Right hindlimb (tissue), 1 donor: ENCODE measurements at regions not wholly inside any gene's neighbourhood (a gene's known extent, or its start where the extent isn't known, plus 50 kb on each side); places are given as distances from the start of the nearest gene placed in this dataset.

Experiments used
- DNase-seq: peaks from one replicate; pipeline ENCODE4 v3.0.0-alpha.2; 2018

DNA sequence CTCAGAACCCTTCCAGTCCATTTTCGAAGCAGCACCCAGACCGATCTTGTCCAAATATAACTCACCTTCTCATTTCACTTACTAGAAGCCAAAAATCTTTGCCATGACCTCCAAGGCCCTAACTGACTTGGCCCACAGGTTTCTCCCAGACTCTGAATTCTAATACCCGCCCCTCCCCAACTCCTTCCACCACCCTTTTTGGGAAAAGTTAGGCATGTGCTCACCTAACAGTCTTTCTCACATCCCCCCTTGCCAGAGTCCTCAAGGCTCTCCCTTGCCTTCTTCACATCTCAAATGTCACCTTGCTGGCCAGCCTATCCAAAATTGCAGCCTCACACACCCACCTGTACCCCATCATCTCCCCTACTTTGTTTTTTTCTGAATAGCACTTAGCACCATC is 369.3 kb downstream of the NXPE2 start:
- no peak for DNase-seq

DNA sequence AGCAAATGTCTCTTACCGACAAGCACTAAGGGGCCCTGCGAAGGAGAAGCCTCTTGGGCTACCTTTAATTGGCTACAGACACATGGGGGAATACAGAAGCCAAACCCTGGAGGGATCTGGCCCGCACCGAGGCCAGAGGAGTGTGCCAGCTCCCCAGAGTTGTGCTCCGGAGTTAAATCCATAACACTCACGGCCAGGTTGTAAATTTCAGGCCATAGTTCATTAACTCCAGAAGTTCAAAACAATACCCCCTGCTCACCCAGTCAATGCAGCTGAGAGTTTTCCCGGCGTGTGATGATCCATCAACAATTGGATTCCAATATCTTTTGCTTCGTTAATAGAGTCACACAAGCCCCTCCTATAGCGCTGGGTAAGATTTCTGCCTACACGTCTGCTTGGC is 371.5 kb downstream of the NXPE2 start:
- no peak for DNase-seq

DNA sequence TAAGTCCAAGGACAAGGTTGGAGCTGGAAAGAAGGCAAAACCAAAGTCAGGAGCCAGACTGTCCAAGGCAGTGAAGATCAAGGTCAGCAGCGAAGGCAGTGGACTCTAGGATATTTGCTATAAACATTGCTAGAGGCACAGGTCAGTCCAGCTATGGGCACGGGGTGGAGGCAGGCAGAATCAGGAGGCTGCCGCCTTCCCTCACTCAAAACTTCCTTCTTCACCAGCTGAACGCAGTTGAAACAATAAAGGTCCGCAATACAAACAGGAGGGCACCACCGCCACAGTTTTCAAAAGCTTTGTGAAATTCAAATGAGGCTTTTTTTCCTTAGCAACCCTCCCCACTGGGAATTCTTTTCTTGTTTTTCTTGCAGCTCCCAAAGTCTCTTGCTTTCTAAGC is 372.4 kb downstream of the NXPE2 start:
- DNase-seq: no peak

DNA sequence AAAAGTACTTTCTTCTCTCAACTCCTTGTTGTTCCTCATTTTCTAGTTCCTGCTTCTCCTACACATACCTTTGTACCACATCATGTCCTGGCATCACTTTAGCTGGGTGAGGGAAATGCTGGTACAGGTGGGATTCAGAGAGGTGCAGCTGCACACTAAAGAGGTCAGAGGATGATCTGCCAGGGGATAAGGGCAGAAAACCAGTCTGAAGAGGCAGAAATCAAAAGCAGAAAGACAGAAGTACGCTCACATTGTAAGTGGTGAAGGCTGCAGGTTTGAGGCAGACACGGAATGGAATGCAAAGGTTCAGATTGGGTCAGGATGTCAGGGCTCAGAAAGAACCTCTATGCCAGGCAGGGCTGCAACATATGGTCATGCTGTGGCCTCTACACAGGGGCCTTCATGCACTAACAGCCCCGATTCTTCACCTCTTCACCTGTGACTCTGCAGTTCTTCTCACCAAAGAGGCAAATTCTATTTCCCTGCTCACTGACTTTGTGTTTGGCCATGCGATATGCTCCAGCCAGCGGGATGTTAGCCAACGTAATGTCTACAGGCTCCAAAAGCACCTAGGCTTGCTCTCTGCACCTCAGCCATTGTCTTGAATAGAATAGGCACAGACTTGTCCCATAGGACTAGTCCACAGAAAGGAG is 373.7 kb downstream of the NXPE2 start:
- no peak for DNase-seq

DNA sequence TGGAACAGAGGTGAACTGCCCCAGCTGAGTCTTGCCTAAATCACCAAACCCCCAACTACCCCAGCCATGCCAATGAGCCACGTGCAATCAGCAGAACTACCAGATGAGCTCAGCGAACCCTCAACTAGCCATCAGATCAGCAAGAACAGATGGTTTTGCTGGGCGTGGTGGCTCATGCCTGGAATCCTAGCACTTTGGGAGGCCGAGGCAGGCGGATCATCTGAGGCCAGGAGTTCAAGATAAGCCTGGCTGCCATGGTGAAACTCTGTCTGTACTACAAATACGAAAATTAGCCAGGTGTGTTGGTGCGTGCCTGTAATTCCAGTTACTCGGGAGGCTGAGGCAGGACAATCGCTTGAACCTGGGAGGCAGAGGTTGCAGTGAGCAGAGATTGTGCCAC is 374.3 kb downstream of the NXPE2 start:
- no peak for DNase-seq

GRCh38 chr11:115054570-115055538 is 376.5 kb downstream of the NXPE2 start:
- DNase-seq: no peak

GRCh38 chr11:115056514-115056913 is 378.2 kb downstream of the NXPE2 start:
- DNase-seq: no peak

GRCh38 chr11:115060840-115061239 is 382.5 kb downstream of the NXPE2 start:
- peak; percentile 34 for DNase-seq

- no peak for DNase-seq
Observed at GRCh38 chr11:115065314-115065713, 387.0 kb downstream of the NXPE2 start.

GRCh38 chr11:115065830-115066664 is 387.7 kb downstream of the NXPE2 start:
- DNase-seq: no peak

DNA sequence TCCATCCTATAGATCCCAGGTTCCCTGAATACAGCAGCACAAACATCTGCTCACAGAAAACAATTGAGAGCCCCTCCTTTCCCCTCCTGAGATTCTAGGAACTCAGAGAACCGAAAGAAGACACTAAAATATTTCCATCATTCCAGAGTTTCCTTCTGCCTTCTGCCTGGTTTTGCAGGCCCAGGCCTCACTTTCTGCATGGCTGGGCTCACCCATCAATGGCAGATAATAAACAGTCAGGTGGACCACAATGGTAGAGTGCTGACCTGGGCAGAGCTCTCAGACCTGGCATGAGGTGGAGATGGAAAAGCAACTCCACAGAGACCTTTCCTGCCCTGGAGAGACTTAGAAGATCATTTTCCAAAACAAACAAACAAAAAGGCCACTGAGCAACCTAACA is 389.1 kb downstream of the NXPE2 start:
- no peak for DNase-seq

GRCh38 chr11:115067900-115068530 is 389.7 kb downstream of the NXPE2 start:
- no peak for DNase-seq

- DNase-seq: no peak
Observed at GRCh38 chr11:115069599-115069998, 391.3 kb downstream of the NXPE2 start.

DNA sequence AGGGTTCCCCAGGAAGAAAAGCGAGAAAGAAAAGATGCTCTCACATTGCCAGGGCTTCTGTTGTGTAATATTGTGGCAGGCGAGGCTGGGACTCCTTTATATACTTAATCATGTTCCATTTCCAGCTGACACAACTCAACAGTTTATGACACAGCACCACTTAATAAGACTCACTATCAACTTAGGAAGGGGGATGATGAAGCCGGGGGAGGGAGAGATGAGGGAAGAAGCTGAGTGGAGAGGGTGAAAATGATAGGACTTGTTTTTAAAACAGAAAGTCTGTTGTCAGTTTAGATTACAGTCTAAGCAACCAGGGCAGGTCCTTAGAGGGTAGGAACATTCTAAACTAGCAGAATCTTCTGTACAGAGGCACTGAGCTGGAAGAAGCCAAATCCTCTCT is 397.0 kb downstream of the NXPE2 start:
- no peak for DNase-seq

- no peak for DNase-seq
Observed at GRCh38 chr11:115077740-115078139, 399.4 kb downstream of the NXPE2 start.

DNA sequence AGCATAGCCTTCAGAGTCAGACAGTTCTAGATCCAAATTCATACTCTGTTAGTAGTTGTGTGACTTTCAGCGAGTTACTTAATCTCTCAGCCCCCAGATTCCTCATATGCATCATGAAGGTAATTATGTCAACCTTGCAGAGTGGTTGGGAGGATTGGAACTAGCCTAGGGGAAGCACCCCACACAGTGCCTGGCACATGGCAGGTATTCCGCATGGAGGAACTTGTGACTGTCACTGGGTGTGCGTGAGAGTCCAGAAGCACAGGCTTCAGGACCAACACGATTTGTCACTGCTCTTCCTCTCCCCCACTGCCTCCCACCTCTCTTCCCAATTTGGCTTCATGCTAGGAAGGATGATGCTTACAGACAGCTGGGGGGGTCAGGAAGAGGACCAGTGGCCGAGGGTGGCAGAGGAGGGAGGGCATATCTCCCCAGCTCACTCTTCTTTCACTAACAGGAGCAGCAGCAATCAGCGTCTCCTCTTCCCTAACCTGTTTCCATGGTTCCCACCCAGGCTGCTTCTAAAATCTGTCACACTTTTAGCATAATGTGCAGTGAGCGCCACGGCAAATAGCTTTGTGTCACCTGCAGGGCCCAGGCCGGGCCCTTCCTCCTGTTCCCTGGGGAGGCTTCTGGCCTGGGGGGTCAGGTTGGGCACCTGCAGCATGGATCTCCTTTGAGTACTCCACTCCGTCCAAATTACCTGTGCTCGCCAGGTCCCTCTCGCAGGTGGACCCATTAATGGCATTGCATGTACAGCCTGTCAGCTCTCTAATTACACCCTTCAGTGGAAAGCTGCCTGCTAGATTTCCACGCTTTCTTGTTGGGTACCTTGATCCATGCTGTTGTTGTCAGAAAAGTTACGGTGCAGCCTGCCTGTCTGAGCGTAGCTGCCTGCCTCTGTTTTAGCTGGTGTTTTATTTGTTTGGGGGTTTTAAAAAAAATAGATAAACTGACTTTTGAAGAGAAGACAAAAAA is 400.4 kb downstream of the NXPE2 start:
- DNase-seq: no peak

DNA sequence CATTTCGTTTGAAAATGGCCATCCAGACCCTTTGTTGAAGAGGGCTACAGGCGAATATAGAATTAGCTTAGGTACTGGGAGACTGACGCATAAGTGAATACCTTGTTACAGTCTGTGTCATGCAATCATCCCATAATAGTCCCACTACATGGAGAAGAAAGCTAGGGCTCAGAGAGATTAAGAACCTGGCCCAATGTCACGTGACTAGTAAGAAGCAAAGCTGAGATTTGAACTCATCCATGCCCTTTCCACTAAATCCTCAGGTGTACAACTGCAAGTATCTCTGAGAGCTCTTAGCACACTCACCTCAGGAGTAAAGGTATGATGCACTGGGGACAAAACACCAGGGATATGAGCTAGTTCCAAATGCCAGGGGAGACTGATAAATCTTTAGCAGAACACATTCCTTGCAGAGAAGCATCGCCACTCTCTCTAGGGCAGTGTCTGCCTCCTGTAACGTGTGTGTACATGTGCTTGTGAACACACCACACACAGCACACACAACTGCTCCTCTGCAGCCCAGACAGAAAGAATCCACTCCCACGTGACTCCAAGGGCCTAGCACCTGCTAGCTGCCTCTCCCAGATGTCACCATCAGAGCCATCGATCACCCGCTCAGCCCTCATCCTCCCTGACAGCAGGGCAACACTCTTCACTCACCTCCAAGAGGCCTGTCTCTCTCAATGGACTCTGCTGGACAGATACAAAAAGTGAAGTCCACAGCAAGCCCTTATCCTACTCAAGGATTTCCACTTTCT is 402.8 kb downstream of the NXPE2 start:
- no peak for DNase-seq

GRCh38 chr11:115081972-115082371 is 403.6 kb downstream of the NXPE2 start:
- no peak for DNase-seq

GRCh38 chr11:115083144-115083806 is 404.9 kb downstream of the NXPE2 start:
- no peak for DNase-seq

- DNase-seq: no peak
Observed at GRCh38 chr11:115084231-115084630, 405.9 kb downstream of the NXPE2 start.
